ENCODE measurements at regions not wholly inside any gene's neighbourhood (a gene's known extent, or its start where the extent isn't known, plus 50 kb on each side); places are given as distances from the start of the nearest gene placed in this dataset.

DNA sequence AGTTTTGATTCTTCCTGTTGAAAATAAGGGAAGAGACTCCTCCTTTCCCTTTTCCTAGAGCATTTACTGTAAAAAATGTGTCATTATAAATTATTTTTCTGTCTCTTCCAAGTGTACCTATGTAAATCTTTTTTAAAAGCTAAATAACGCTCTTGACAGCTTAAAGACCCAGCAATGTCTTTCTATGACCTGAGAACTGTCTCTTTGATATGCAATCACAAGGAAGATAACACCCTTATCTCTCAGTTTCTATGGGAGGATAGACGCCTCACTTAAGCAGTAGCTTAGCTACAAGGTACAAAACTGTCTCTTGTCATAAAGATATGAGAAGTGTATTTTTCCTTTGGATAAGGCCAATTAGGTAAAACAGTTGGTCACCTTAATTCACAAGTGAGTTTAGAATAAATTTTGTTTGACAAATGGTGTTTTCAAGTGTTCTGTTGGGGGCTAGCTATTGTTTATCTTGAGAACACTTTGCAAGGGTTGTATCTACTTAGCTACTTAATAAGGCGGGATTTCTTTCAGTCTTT, 980.6 kb upstream of the EYS start:
- no peaks in the 10 kb centered on the region for H3K36me3 Mint-ChIP-seq
- no peaks in the 10 kb centered on the region for H3K4me1 Mint-ChIP-seq
- no peak overlapping the region for H3K27ac Mint-ChIP-seq
- ATAC-seq (ENCODE audit: low read depth) (no peak), DNase-seq (no peak)
- no peak overlapping the region for H3K4me3 Mint-ChIP-seq
- POLR2A ChIA-PET: no interaction called here
- H3K27me3 Mint-ChIP-seq: no peaks in the 10 kb centered on the region
- H3K9me3 Mint-ChIP-seq: peaks cover 5% of the 10 kb centered on the region

DNA sequence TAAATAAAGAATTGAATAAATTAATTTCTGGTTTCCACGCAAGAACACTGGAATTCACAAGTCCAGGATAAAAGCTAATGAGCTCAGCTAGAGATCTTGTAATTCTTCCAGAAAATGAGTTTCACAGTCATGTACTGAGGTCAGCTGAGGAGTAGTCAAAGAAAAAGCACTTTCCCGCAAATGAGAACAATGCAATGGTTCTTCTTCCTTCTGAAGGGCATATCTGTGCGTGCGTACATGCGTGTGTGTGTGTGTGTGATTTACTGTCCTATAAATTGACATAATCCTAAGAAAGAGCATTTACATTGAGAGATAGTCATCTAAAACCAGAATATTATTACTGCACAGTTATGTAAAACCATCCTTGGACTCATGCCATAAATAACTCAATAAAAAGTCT, 968.9 kb upstream of the EYS start:
- ATAC-seq (ENCODE audit: low read depth) (no peak), DNase-seq (no peak)
- POLR2A ChIA-PET: no interaction called here
- Mint-ChIP-seq H3K4me3 (no peak overlapping the region), H3K36me3 (no peaks in the 10 kb centered on the region), H3K27ac (no peak overlapping the region), H3K27me3 (no peaks in the 10 kb centered on the region), H3K4me1 (no peaks in the 10 kb centered on the region), H3K9me3 (peaks cover 2% of the 10 kb centered on the region)

GRCh38 chr6:66664112-66664511, 957.1 kb upstream of the EYS start:
- no peaks in the 10 kb centered on the region for H3K4me1 Mint-ChIP-seq
- H3K9me3 Mint-ChIP-seq: peaks cover 2% of the 10 kb centered on the region
- no peak for DNase-seq
- H3K4me3 Mint-ChIP-seq: no peak overlapping the region
- ATAC-seq (ENCODE audit: low read depth): no peak
- no peaks in the 10 kb centered on the region for H3K36me3 Mint-ChIP-seq
- no peak overlapping the region for H3K27ac Mint-ChIP-seq
- POLR2A ChIA-PET: no interaction called here
- H3K27me3 Mint-ChIP-seq: no peaks in the 10 kb centered on the region

- POLR2A ChIA-PET: no interaction called here
- H3K27ac Mint-ChIP-seq: no peak overlapping the region
- DNase-seq: no peak
- H3K9me3 Mint-ChIP-seq: peaks cover 2% of the 10 kb centered on the region
- no peak overlapping the region for H3K4me3 Mint-ChIP-seq
- no peaks in the 10 kb centered on the region for H3K4me1 Mint-ChIP-seq
- H3K27me3 Mint-ChIP-seq: no peaks in the 10 kb centered on the region
- no peak for ATAC-seq (ENCODE audit: low read depth)
- no peaks in the 10 kb centered on the region for H3K36me3 Mint-ChIP-seq
These were observed 955.9 kb upstream of the EYS start for GRCh38 chr6:66662721-66663507.

GRCh38 chr6:66662196-66662595, 955.2 kb upstream of the EYS start:
- Mint-ChIP-seq H3K9me3 (peaks cover 2% of the 10 kb centered on the region), H3K4me3 (no peak overlapping the region), H3K36me3 (no peaks in the 10 kb centered on the region), H3K4me1 (no peaks in the 10 kb centered on the region), H3K27ac (no peak overlapping the region), H3K27me3 (no peaks in the 10 kb centered on the region)
- POLR2A ChIA-PET: no interaction called here
- no peak for ATAC-seq (ENCODE audit: low read depth)
- no peak for DNase-seq

DNA sequence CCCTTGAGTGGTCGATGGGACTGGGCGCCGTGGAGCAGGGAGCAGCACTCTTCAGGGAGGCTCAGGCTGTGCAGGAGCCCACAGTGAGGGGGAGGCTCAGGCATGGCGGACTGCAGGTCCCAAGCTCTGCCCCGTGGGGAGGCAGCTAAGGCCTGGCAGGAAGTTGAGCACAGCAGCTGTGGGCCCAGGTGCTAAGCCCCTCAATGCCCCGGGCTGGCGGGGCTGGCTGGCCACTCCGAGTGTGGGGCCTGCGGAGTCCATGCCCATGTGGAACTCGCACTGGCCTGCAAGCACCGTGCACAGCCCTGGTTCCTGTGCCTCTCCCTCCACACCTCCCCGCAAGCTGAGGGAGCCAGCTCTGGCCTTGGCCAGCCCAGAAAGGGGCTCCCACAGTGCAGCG, 948.4 kb upstream of the EYS start:
- no peak overlapping the region for H3K4me3 Mint-ChIP-seq
- H3K4me1 Mint-ChIP-seq: no peaks in the 10 kb centered on the region
- ATAC-seq (ENCODE audit: low read depth): no peak
- H3K27ac Mint-ChIP-seq: no peak overlapping the region
- no peaks in the 10 kb centered on the region for H3K27me3 Mint-ChIP-seq
- no peaks in the 10 kb centered on the region for H3K36me3 Mint-ChIP-seq
- DNase-seq: no peak
- peaks cover 4% of the 10 kb centered on the region for H3K9me3 Mint-ChIP-seq
- POLR2A ChIA-PET: no interaction called here

DNA sequence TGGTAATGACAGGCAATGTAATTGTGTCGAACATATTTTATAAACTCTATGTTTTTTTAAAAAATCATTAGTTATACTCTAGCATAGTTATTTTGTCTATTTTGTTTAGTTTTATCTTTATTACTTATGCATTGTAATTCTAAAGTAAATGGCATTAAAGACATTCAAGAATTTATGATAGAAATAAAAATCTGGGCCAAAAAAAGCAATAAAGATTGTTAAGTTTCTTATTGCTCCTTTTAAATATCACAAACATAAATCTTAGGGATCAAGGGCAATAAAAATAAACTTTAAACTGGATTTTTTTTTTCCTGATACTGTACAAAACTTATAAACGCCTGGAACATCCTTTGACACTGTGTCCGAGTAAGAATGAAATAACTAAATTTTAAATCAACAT, 931.5 kb upstream of the EYS start:
- H3K9me3 Mint-ChIP-seq: peaks cover 1% of the 10 kb centered on the region
- no peak overlapping the region for H3K4me3 Mint-ChIP-seq
- H3K36me3 Mint-ChIP-seq: no peaks in the 10 kb centered on the region
- ATAC-seq (ENCODE audit: low read depth) (no peak), DNase-seq (no peak)
- POLR2A ChIA-PET: no interaction called here
- H3K27me3 Mint-ChIP-seq: no peaks in the 10 kb centered on the region
- no peaks in the 10 kb centered on the region for H3K4me1 Mint-ChIP-seq
- H3K27ac Mint-ChIP-seq: no peak overlapping the region

DNA sequence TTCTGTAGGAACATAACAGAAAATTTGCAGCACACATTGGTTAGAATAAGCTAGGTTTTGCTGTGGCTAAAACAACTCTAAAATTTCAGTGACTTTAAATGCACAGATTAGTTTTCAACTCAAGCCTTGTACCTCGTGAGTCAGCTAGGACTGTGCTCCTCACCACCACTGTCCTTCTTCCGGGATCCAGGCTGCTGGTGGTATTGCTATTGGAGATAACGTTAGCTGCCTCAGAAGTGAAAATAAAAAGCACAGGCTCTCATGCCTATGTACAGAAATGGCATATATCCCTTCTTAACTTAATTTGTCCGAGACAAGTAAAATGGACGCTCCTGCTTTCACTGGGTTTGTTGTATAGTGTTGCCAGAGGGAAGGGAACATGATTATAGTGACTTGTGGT, 931.1 kb upstream of the EYS start:
- POLR2A ChIA-PET: no interaction called here
- Mint-ChIP-seq H3K27me3 (no peaks in the 10 kb centered on the region), H3K27ac (no peak overlapping the region), H3K4me1 (no peaks in the 10 kb centered on the region), H3K36me3 (no peaks in the 10 kb centered on the region), H3K4me3 (no peak overlapping the region), H3K9me3 (peaks cover 1% of the 10 kb centered on the region)
- DNase-seq: no peak
- ATAC-seq (ENCODE audit: low read depth): no peak

GRCh38 chr6:66628917-66629316, 921.9 kb upstream of the EYS start:
- no peak overlapping the region for H3K27ac Mint-ChIP-seq
- POLR2A ChIA-PET: no interaction called here
- no peak for ATAC-seq (ENCODE audit: low read depth)
- H3K4me1 Mint-ChIP-seq: no peaks in the 10 kb centered on the region
- no peaks in the 10 kb centered on the region for H3K36me3 Mint-ChIP-seq
- no peak overlapping the region for H3K4me3 Mint-ChIP-seq
- no peaks in the 10 kb centered on the region for H3K27me3 Mint-ChIP-seq
- DNase-seq: no peak
- peaks cover 4% of the 10 kb centered on the region for H3K9me3 Mint-ChIP-seq

DNA sequence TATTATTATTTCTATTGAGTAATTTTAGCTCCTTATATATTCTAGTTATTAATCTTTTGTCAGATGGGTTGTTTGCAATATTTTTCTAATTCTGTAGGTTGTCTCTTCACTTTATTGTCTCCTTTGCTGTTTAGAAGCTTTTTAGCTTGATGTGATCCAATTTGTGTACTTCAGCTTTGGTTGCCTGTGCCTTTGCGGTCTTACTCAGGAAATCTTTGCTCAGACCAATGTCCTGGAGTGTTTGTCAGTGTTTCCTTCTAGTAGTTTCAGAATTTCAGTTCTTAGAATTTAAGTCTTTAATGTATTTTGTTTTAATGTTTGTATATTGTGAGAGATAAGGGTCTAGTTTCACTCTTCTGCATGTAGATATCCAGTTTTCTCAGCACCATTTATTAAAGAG, 916.0 kb upstream of the EYS start:
- Mint-ChIP-seq H3K4me3 (no peak overlapping the region), H3K4me1 (no peaks in the 10 kb centered on the region), H3K27ac (no peak overlapping the region), H3K27me3 (no peaks in the 10 kb centered on the region), H3K9me3 (peaks cover 3% of the 10 kb centered on the region), H3K36me3 (no peaks in the 10 kb centered on the region)
- ATAC-seq (ENCODE audit: low read depth): no peak
- no peak for DNase-seq
- POLR2A ChIA-PET: no interaction called here

GRCh38 chr6:66605971-66606370, 898.9 kb upstream of the EYS start:
- DNase-seq (no peak), ATAC-seq (ENCODE audit: low read depth) (no peak)
- Mint-ChIP-seq H3K27me3 (no peaks in the 10 kb centered on the region), H3K36me3 (no peaks in the 10 kb centered on the region), H3K9me3 (peaks cover 7% of the 10 kb centered on the region), H3K27ac (no peak overlapping the region), H3K4me3 (no peak overlapping the region), H3K4me1 (no peaks in the 10 kb centered on the region)
- POLR2A ChIA-PET: no interaction called here

GRCh38 chr6:66605011-66605410, 898.0 kb upstream of the EYS start:
- Mint-ChIP-seq H3K4me3 (no peak overlapping the region), H3K4me1 (no peaks in the 10 kb centered on the region), H3K27ac (no peak overlapping the region), H3K36me3 (no peaks in the 10 kb centered on the region), H3K27me3 (no peaks in the 10 kb centered on the region), H3K9me3 (peaks cover 8% of the 10 kb centered on the region)
- no peak for ATAC-seq (ENCODE audit: low read depth)
- DNase-seq: no peak
- POLR2A ChIA-PET: no interaction called here

DNA sequence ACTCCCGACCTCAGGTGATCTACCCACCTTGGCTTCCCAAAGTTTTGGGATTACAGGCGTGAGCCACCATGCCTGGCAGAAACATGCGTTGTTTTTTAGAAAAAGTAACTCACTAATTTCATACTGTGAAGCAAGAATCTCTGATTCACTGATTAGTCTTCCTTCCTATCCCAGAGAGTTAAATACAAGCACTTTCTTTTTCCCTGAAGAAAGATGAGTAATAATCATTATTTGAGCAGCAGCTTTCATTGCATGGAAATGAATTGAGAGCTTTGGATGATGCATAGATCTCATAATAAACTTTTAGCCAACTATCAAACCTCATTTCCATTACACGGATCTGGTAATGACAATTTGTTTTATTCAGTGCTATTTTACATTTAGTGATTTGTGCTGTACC, 892.5 kb upstream of the EYS start:
- Mint-ChIP-seq H3K27me3 (no peaks in the 10 kb centered on the region), H3K9me3 (peaks cover 15% of the 10 kb centered on the region), H3K4me1 (no peaks in the 10 kb centered on the region), H3K27ac (no peak overlapping the region), H3K4me3 (no peak overlapping the region), H3K36me3 (no peaks in the 10 kb centered on the region)
- ATAC-seq (ENCODE audit: low read depth) (no peak), DNase-seq (no peak)
- POLR2A ChIA-PET: no interaction called here

GRCh38 chr6:66578362-66578761, 871.3 kb upstream of the EYS start:
- H3K36me3 Mint-ChIP-seq: no peaks in the 10 kb centered on the region
- POLR2A ChIA-PET: no interaction called here
- peaks cover 4% of the 10 kb centered on the region for H3K9me3 Mint-ChIP-seq
- no peaks in the 10 kb centered on the region for H3K4me1 Mint-ChIP-seq
- ATAC-seq (ENCODE audit: low read depth) (no peak), DNase-seq (no peak)
- H3K27ac Mint-ChIP-seq: no peak overlapping the region
- H3K4me3 Mint-ChIP-seq: no peak overlapping the region
- no peaks in the 10 kb centered on the region for H3K27me3 Mint-ChIP-seq

DNA sequence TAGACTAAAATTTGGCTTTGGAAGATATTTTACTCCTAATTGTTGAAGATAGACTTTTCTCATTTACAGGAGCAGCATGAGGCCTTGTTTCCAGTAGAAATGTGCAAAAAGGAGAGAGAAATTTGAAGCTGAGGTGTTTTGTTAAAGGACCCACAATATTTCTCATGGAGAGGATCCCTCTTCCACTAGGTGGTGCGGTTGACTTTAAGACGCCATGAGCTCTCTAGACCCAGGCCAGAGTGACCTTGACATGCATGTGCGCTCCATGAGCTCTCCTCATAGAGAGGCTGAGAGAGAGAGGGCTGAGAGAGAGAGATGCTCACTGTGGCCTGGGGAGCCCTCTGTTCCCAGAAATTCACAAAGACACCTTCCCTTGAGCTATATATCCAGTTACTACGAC, 861.2 kb upstream of the EYS start:
- H3K9me3 Mint-ChIP-seq: peaks cover 3% of the 10 kb centered on the region
- no peak overlapping the region for H3K4me3 Mint-ChIP-seq
- no peak for ATAC-seq (ENCODE audit: low read depth)
- no peaks in the 10 kb centered on the region for H3K4me1 Mint-ChIP-seq
- H3K27me3 Mint-ChIP-seq: no peaks in the 10 kb centered on the region
- no peak for DNase-seq
- no peaks in the 10 kb centered on the region for H3K36me3 Mint-ChIP-seq
- POLR2A ChIA-PET: no interaction called here
- H3K27ac Mint-ChIP-seq: no peak overlapping the region
